Neural progenitor cell (in vitro differentiated cells): ENCODE measurements at regions not wholly inside any gene's neighbourhood (a gene's known extent, or its start where the extent isn't known, plus 50 kb on each side); places are given as distances from the start of the nearest gene placed in this dataset.

Experiments
- DNase-seq: peaks from one replicate; pipeline ENCODE4 v3.0.0-alpha.2; 2016; ENCODE audit warnings: low spot score
- H2AFZ ChIP-seq: fragments of 200-600 bp; sonication (generic); replicated peaks from 2 replicates; pipeline ENCODE4 v1.6.1; 2016; ENCODE audit warnings: antibody characterized with exemption
- H3F3A ChIP-seq: fragments of 200-600 bp; sonication (generic); 2 replicates; pipeline ENCODE4 v1.6.1; 2016; ENCODE audit warnings: antibody characterized with exemption, low read depth
- H3K27ac ChIP-seq: fragments of 200-600 bp; sonication (generic); 2 replicates; pipeline ENCODE4 v1.5.1; 2016; ENCODE audit warnings: mild to moderate bottlenecking
- H3K27me3 ChIP-seq: fragments of 200-600 bp; sonication (generic); 2 replicates; pipeline ENCODE4 v1.6.1; 2016; ENCODE audit warnings: mild to moderate bottlenecking, moderate library complexity
- H3K36me3 ChIP-seq: fragments of 200-600 bp; sonication (generic); 2 replicates; pipeline ENCODE4 v1.5.1; 2016
- H3K4me1 ChIP-seq: fragments of 200-600 bp; sonication (generic); 2 replicates; pipeline ENCODE4 v1.6.1; 2016; ENCODE audit warnings: mixed run types
- H3K4me2 ChIP-seq: fragments of 200-600 bp; sonication (generic); 2 replicates; pipeline ENCODE4 v1.6.1; 2016
- H3K4me3 ChIP-seq: fragments of 200-600 bp; sonication (generic); 2 replicates; pipeline ENCODE4 v1.5.1; 2016
- H3K79me2 ChIP-seq: fragments of 200-600 bp; sonication (generic); 2 replicates; pipeline ENCODE4 v1.6.1; 2016; ENCODE audit warnings: low read depth
- H3K9ac ChIP-seq: fragments of 200-600 bp; sonication (generic); 2 replicates; pipeline ENCODE4 v1.6.1; 2016
- H3K9me3 ChIP-seq: fragments of 200-600 bp; sonication (generic); 2 replicates; pipeline ENCODE4 v1.5.1; 2016; ENCODE audit warnings: low read depth
- H4K20me1 ChIP-seq: fragments of 200-600 bp; sonication (generic); 2 replicates; pipeline ENCODE4 v1.6.1; 2016; ENCODE audit warnings: low read depth
- H3K27ac Mint-ChIP-seq: 3 replicates; pipeline ENCODE4 v1.8.0; 2021; ENCODE audit warnings: mixed read lengths
- H3K27me3 Mint-ChIP-seq: 2 replicates; pipeline ENCODE4 v1.8.0; 2022; ENCODE audit warnings: low read depth, mild to moderate bottlenecking, inconsistent platforms, moderate library complexity, mixed read lengths; ENCODE audit not compliant: insufficient read depth
- H3K36me3 Mint-ChIP-seq: 3 replicates; pipeline ENCODE4 v1.8.0; 2021; ENCODE audit warnings: mixed read lengths
- H3K4me1 Mint-ChIP-seq: 3 replicates; pipeline ENCODE4 v1.8.0; 2021; ENCODE audit warnings: mixed read lengths
- H3K4me3 Mint-ChIP-seq: 3 replicates; pipeline ENCODE4 v1.8.0; 2021; ENCODE audit warnings: mild to moderate bottlenecking, moderate library complexity, mixed read lengths
- H3K9me3 Mint-ChIP-seq: 3 replicates; pipeline ENCODE4 v1.8.0; 2020; ENCODE audit warnings: mixed read lengths
- CTCF ChIP-seq: fragments of 200-600 bp; sonication (generic); IDR thresholded peaks from 2 replicates; pipeline ENCODE4 v1.5.1; 2017; ENCODE audit warnings: antibody characterized with exemption, mild to moderate bottlenecking
- EZH2 ChIP-seq: fragments of 200-600 bp; sonication (generic); IDR thresholded peaks from 2 replicates; pipeline ENCODE4 v1.6.1; 2017; ENCODE audit warnings: antibody characterized with exemption, mild to moderate bottlenecking, moderate library complexity
- EZH2phosphoT487 ChIP-seq: fragments of 200-600 bp; sonication (generic); IDR thresholded peaks from 2 replicates; pipeline ENCODE4 v1.6.1; 2017; ENCODE audit warnings: antibody characterized with exemption

- no peak overlapping the region for H3K9ac ChIP-seq
- H3K27ac Mint-ChIP-seq, result no peak overlapping the region
- H3K36me3 Mint-ChIP-seq, result no peaks in the 10 kb centered on the region
- H3K9me3 Mint-ChIP-seq, result peaks cover 8% of the 10 kb centered on the region
- H3K4me3 ChIP-seq, result no peak overlapping the region
- H3F3A ChIP-seq, result no peaks in the 10 kb centered on the region
- DNase-seq, result no peak
- no peak overlapping the region for H3K4me3 Mint-ChIP-seq
- no peaks in the 10 kb centered on the region for H3K4me1 ChIP-seq
- no peak for TF ChIP-seq EZH2phosphoT487
- TF ChIP-seq CTCF, result no peak
- no peak for TF ChIP-seq EZH2
- no peaks in the 10 kb centered on the region for H3K36me3 ChIP-seq
- no peaks in the 10 kb centered on the region for H3K9me3 ChIP-seq
- H3K27ac ChIP-seq, result no peak overlapping the region
- H3K27me3 Mint-ChIP-seq, result no peaks in the 10 kb centered on the region
- no peak overlapping the region for H2AFZ ChIP-seq
- no peaks in the 10 kb centered on the region for H3K27me3 ChIP-seq
- no peaks in the 10 kb centered on the region for H4K20me1 ChIP-seq
- H3K4me1 Mint-ChIP-seq, result no peaks in the 10 kb centered on the region
- H3K79me2 ChIP-seq, result no peaks in the 10 kb centered on the region
- no peak overlapping the region for H3K4me2 ChIP-seq
Measured at GRCh38 chr6:19413323-19413722, 423.8 kb upstream of the ID4 start.

- no peak overlapping the region for H2AFZ ChIP-seq
- H3K27ac ChIP-seq, result no peak overlapping the region
- no peak for DNase-seq
- no peaks in the 10 kb centered on the region for H4K20me1 ChIP-seq
- Mint-ChIP-seq H3K9me3 (peaks cover 15% of the 10 kb centered on the region), H3K36me3 (no peaks in the 10 kb centered on the region), H3K4me1 (no peaks in the 10 kb centered on the region), H3K27me3 (no peaks in the 10 kb centered on the region), H3K27ac (no peak overlapping the region), H3K4me3 (no peak overlapping the region)
- H3K36me3 ChIP-seq, result no peaks in the 10 kb centered on the region
- no peaks in the 10 kb centered on the region for H3F3A ChIP-seq
- no peak overlapping the region for H3K4me2 ChIP-seq
- no peak overlapping the region for H3K4me3 ChIP-seq
- TF ChIP-seq EZH2 (no peak), EZH2phosphoT487 (no peak), CTCF (no peak)
- H3K4me1 ChIP-seq, result no peaks in the 10 kb centered on the region
- no peaks in the 10 kb centered on the region for H3K79me2 ChIP-seq
- no peak overlapping the region for H3K9ac ChIP-seq
- H3K9me3 ChIP-seq, result no peaks in the 10 kb centered on the region
- no peaks in the 10 kb centered on the region for H3K27me3 ChIP-seq
Measured at GRCh38 chr6:19415605-19416326, 421.4 kb upstream of the ID4 start.

- Histone ChIP-seq H3K9ac (no peak overlapping the region), H3K9me3 (no peaks in the 10 kb centered on the region), H3K4me1 (no peaks in the 10 kb centered on the region), H4K20me1 (no peaks in the 10 kb centered on the region), H3K36me3 (no peaks in the 10 kb centered on the region), H3K79me2 (no peaks in the 10 kb centered on the region), H3K4me3 (no peak overlapping the region), H3K27ac (no peak overlapping the region), H3K27me3 (no peaks in the 10 kb centered on the region), H3K4me2 (no peak overlapping the region), H2AFZ (no peak overlapping the region), H3F3A (no peaks in the 10 kb centered on the region)
- Mint-ChIP-seq H3K4me1 (no peaks in the 10 kb centered on the region), H3K36me3 (no peaks in the 10 kb centered on the region), H3K4me3 (no peak overlapping the region), H3K27me3 (no peaks in the 10 kb centered on the region), H3K27ac (no peak overlapping the region), H3K9me3 (peaks cover 18% of the 10 kb centered on the region)
- no peak for DNase-seq
- TF ChIP-seq CTCF (no peak), EZH2phosphoT487 (no peak), EZH2 (no peak)
Measured at GRCh38 chr6:19416811-19417210, 420.4 kb upstream of the ID4 start.
